ENCODE measurements at regions not wholly inside any gene's neighbourhood (a gene's known extent, or its start where the extent isn't known, plus 50 kb on each side); places are given as distances from the start of the nearest gene placed in this dataset.

- Histone ChIP-seq H3K36me3 (ENCODE audit: insufficient read depth, low read length) (no peaks in the 10 kb centered on the region), H3K27ac (ENCODE audit: low read depth, low read length) (no peak overlapping the region), H3K4me1 (ENCODE audit: insufficient read depth, low read length) (0 out of 2 replicates have a peak, but pooled peaks cover 5% of the 10 kb centered on the region), H3K9ac (ENCODE audit: low read depth, low read length) (no peak overlapping the region), H3K9me3 (ENCODE audit: insufficient read depth, low read depth, low read length) (no peaks in the 10 kb centered on the region), H3K27me3 (ENCODE audit: insufficient read depth, low read length) (no peaks in the 10 kb centered on the region), H3K4me3 (ENCODE audit: low read length) (no peak overlapping the region)
- 94% methylated on average over 7 of the region's 9 CpGs for WGBS
These were observed 122.4 kb upstream of the LMO4 start for GRCh38 chr1:87206044-87206831.

DNA sequence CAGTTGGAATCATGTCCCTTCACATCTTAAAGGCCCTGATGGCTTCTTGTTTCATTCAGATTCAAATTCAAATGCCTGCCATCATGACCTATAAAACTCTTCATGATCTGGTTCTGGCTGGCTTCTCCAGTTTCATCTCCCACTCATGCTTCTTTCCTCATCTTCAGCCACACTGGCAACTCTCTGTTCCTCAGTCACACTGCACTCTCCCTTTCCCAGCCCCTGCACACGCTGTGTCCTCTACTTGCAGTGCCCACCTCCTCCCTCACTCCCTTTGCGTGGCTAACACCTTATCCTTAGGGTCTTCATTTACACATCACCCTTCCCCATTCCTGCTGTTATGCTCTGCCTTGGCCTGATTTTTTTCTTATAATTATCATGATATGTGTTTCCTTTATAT, 120.6 kb upstream of the LMO4 start:
- no peaks in the 10 kb centered on the region for H3K4me1 ChIP-seq (ENCODE audit: insufficient read depth, low read length)
- no peaks in the 10 kb centered on the region for H3K9me3 ChIP-seq (ENCODE audit: insufficient read depth, low read depth, low read length)
- 86% methylated on average over 2 of the region's 2 CpGs for WGBS
- H3K27me3 ChIP-seq (ENCODE audit: insufficient read depth, low read length): no peaks in the 10 kb centered on the region
- H3K4me3 ChIP-seq (ENCODE audit: low read length): no peak overlapping the region
- H3K27ac ChIP-seq (ENCODE audit: low read depth, low read length): no peak overlapping the region
- H3K9ac ChIP-seq (ENCODE audit: low read depth, low read length): no peak overlapping the region
- H3K36me3 ChIP-seq (ENCODE audit: insufficient read depth, low read length): no peaks in the 10 kb centered on the region

- 93% methylated on average over 3 of the region's 4 CpGs for WGBS
- H3K4me3 ChIP-seq (ENCODE audit: low read length): no peak overlapping the region
- no peaks in the 10 kb centered on the region for H3K36me3 ChIP-seq (ENCODE audit: insufficient read depth, low read length)
- no peaks in the 10 kb centered on the region for H3K27me3 ChIP-seq (ENCODE audit: insufficient read depth, low read length)
- H3K9me3 ChIP-seq (ENCODE audit: insufficient read depth, low read depth, low read length): no peaks in the 10 kb centered on the region
- H3K9ac ChIP-seq (ENCODE audit: low read depth, low read length): no peak overlapping the region
- H3K4me1 ChIP-seq (ENCODE audit: insufficient read depth, low read length): no peaks in the 10 kb centered on the region
- no peak overlapping the region for H3K27ac ChIP-seq (ENCODE audit: low read depth, low read length)
These were observed 119.7 kb upstream of the LMO4 start for GRCh38 chr1:87208931-87209330.

GRCh38 chr1:87210151-87210550, 118.5 kb upstream of the LMO4 start:
- H3K27me3 ChIP-seq (ENCODE audit: insufficient read depth, low read length): no peaks in the 10 kb centered on the region
- no peak overlapping the region for H3K27ac ChIP-seq (ENCODE audit: low read depth, low read length)
- H3K4me3 ChIP-seq (ENCODE audit: low read length): no peak overlapping the region
- H3K9ac ChIP-seq (ENCODE audit: low read depth, low read length): no peak overlapping the region
- 92% methylated on average over 3 of the region's 3 CpGs for WGBS
- no peaks in the 10 kb centered on the region for H3K9me3 ChIP-seq (ENCODE audit: insufficient read depth, low read depth, low read length)
- no peaks in the 10 kb centered on the region for H3K4me1 ChIP-seq (ENCODE audit: insufficient read depth, low read length)
- no peaks in the 10 kb centered on the region for H3K36me3 ChIP-seq (ENCODE audit: insufficient read depth, low read length)

DNA sequence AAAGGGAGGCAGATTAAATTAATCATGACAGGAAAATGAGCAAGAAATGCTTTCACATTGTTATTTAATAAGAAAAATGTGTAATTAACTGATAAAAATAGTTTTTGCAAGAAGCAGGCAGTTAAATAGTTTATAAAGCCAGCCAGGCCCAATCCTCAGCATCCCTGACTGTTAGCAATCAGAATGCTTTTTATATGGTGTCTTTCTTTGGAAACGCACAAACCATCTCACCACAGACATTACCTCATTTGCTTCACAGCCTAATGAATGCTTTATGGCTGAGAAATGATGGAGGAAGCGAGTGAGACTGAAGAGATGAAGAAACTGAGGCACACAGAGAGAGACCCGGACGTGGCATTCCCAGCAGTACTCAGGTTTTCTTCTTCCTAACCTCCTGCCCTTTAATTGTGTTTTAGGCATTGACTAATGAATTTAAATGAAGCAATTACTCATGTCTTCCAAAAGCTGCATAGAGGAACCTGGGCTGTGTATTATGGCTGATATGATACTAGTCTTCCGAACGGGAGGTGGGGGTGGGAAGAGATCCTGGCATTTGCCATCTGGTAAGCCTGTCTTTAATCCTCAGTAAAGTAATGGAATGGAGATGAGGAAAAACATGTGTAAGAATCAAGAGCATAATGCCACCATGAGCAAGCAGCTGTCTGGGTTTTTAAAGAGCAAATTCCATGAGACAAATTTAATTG, 116.1 kb upstream of the LMO4 start:
- Histone ChIP-seq H3K4me1 (ENCODE audit: insufficient read depth, low read length) (no peaks in the 10 kb centered on the region), H3K27ac (ENCODE audit: low read depth, low read length) (no peak overlapping the region), H3K4me3 (ENCODE audit: low read length) (no peak overlapping the region), H3K36me3 (ENCODE audit: insufficient read depth, low read length) (no peaks in the 10 kb centered on the region), H3K27me3 (ENCODE audit: insufficient read depth, low read length) (no peaks in the 10 kb centered on the region), H3K9me3 (ENCODE audit: insufficient read depth, low read depth, low read length) (peaks cover 5% of the 10 kb centered on the region), H3K9ac (ENCODE audit: low read depth, low read length) (no peak overlapping the region)
- 80% methylated on average over 5 of the region's 6 CpGs for WGBS

GRCh38 chr1:87213135-87213515, 115.6 kb upstream of the LMO4 start:
- no peak overlapping the region for H3K27ac ChIP-seq (ENCODE audit: low read depth, low read length)
- H3K9me3 ChIP-seq (ENCODE audit: insufficient read depth, low read depth, low read length): peaks cover 5% of the 10 kb centered on the region
- no peaks in the 10 kb centered on the region for H3K4me1 ChIP-seq (ENCODE audit: insufficient read depth, low read length)
- no peak overlapping the region for H3K4me3 ChIP-seq (ENCODE audit: low read length)
- no peaks in the 10 kb centered on the region for H3K27me3 ChIP-seq (ENCODE audit: insufficient read depth, low read length)
- WGBS: 93% methylated on average over 10 of the region's 10 CpGs
- H3K36me3 ChIP-seq (ENCODE audit: insufficient read depth, low read length): no peaks in the 10 kb centered on the region
- no peak overlapping the region for H3K9ac ChIP-seq (ENCODE audit: low read depth, low read length)

DNA sequence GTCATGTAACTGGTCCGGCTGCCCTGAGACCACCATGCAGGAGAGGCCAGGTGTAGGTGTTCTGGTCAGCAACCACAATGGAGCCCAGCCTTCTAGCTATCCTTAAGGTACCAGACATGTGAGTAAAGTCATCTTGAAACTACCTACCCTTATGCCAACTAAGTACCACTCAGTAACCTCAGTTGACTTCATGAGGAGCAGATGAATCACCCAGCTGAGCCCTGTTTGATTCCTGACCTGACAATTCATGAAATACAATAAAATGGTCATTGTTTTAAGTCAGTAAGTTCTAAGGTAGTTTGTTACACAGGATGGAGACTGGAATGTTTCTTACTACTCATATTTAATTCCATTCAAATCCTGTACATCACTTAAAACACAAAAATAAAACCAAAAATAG, 113.1 kb upstream of the LMO4 start:
- Histone ChIP-seq H3K4me1 (ENCODE audit: insufficient read depth, low read length) (no peaks in the 10 kb centered on the region), H3K27me3 (ENCODE audit: insufficient read depth, low read length) (no peaks in the 10 kb centered on the region), H3K4me3 (ENCODE audit: low read length) (no peak overlapping the region), H3K27ac (ENCODE audit: low read depth, low read length) (no peak overlapping the region), H3K9me3 (ENCODE audit: insufficient read depth, low read depth, low read length) (peaks cover 5% of the 10 kb centered on the region), H3K9ac (ENCODE audit: low read depth, low read length) (no peak overlapping the region), H3K36me3 (ENCODE audit: insufficient read depth, low read length) (no peaks in the 10 kb centered on the region)
- WGBS: 95% methylated on average over 1 of the region's 1 CpG

- H3K27me3 ChIP-seq (ENCODE audit: insufficient read depth, low read length): no peaks in the 10 kb centered on the region
- H3K27ac ChIP-seq (ENCODE audit: low read depth, low read length): no peak overlapping the region
- H3K9ac ChIP-seq (ENCODE audit: low read depth, low read length): no peak overlapping the region
- 72% methylated on average over 1 of the region's 2 CpGs for WGBS
- H3K36me3 ChIP-seq (ENCODE audit: insufficient read depth, low read length): no peaks in the 10 kb centered on the region
- no peak overlapping the region for H3K4me3 ChIP-seq (ENCODE audit: low read length)
- no peaks in the 10 kb centered on the region for H3K4me1 ChIP-seq (ENCODE audit: insufficient read depth, low read length)
- H3K9me3 ChIP-seq (ENCODE audit: insufficient read depth, low read depth, low read length): peaks cover 5% of the 10 kb centered on the region
These were observed 110.1 kb upstream of the LMO4 start for GRCh38 chr1:87218618-87219017.

DNA sequence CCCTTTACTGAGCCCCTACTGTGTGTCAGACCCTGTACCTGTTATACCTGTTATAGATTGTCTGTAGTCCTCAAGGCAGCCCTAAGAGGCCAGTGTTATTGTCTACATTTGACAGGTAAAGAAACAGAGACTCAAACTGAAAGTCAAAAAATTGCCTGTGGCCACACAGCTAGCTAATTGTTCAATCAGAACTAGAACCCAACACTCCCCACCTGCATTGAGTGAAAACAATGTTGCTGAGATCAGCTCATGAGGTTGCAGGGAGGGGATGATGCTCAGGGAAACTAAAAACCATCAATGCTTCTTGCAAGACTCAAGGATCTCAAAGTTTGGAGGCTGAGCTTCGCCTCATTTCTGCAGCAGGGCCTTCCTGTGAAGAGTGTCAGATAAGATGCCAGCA, 109.5 kb upstream of the LMO4 start:
- H3K4me3 ChIP-seq (ENCODE audit: low read length): no peak overlapping the region
- WGBS: 86% methylated on average over 1 of the region's 1 CpG
- H3K4me1 ChIP-seq (ENCODE audit: insufficient read depth, low read length): no peaks in the 10 kb centered on the region
- H3K9ac ChIP-seq (ENCODE audit: low read depth, low read length): no peak overlapping the region
- H3K27ac ChIP-seq (ENCODE audit: low read depth, low read length): no peak overlapping the region
- H3K9me3 ChIP-seq (ENCODE audit: insufficient read depth, low read depth, low read length): peaks cover 9% of the 10 kb centered on the region
- no peaks in the 10 kb centered on the region for H3K36me3 ChIP-seq (ENCODE audit: insufficient read depth, low read length)
- no peaks in the 10 kb centered on the region for H3K27me3 ChIP-seq (ENCODE audit: insufficient read depth, low read length)

GRCh38 chr1:87219626-87220025, 109.1 kb upstream of the LMO4 start:
- no peak overlapping the region for H3K4me3 ChIP-seq (ENCODE audit: low read length)
- no peaks in the 10 kb centered on the region for H3K36me3 ChIP-seq (ENCODE audit: insufficient read depth, low read length)
- H3K9ac ChIP-seq (ENCODE audit: low read depth, low read length): no peak overlapping the region
- no peaks in the 10 kb centered on the region for H3K27me3 ChIP-seq (ENCODE audit: insufficient read depth, low read length)
- no peak overlapping the region for H3K27ac ChIP-seq (ENCODE audit: low read depth, low read length)
- no peaks in the 10 kb centered on the region for H3K4me1 ChIP-seq (ENCODE audit: insufficient read depth, low read length)
- WGBS: 93% methylated on average over 4 of the region's 4 CpGs
- H3K9me3 ChIP-seq (ENCODE audit: insufficient read depth, low read depth, low read length): peaks cover 9% of the 10 kb centered on the region

DNA sequence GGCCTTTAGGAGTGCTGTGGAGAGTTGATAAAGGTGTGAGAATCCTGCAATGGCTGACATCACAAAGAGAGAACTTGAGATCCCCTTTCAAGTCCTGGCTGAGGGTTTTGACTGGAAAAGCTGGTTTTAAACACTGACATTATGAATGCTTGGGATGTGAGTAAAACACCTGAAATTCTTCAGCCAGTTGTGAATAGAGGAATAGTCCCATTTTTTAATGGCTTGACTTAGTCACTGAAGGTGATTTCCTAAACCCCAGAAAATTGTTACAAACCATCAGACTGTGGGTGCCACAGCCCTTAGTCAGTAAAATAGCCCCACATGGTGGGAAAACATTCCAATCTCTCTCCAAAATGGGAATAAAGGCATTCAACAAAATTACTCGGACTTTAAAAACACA, 107.7 kb upstream of the LMO4 start:
- Histone ChIP-seq H3K9ac (ENCODE audit: low read depth, low read length) (no peak overlapping the region), H3K27me3 (ENCODE audit: insufficient read depth, low read length) (no peaks in the 10 kb centered on the region), H3K4me3 (ENCODE audit: low read length) (no peak overlapping the region), H3K9me3 (ENCODE audit: insufficient read depth, low read depth, low read length) (peaks cover 4% of the 10 kb centered on the region; the same call in 1 of the 2 replicates), H3K4me1 (ENCODE audit: insufficient read depth, low read length) (peaks cover 2% of the 10 kb centered on the region; the same call in 1 of the 2 replicates), H3K36me3 (ENCODE audit: insufficient read depth, low read length) (no peaks in the 10 kb centered on the region), H3K27ac (ENCODE audit: low read depth, low read length) (no peak overlapping the region)
- WGBS: 100% methylated on average over 1 of the region's 1 CpG

All from HUES64 (cell line).